DMS53 (cell line): ENCODE measurements at regions not wholly inside any gene's neighbourhood (a gene's known extent, or its start where the extent isn't known, plus 50 kb on each side); places are given as distances from the start of the nearest gene placed in this dataset.

Source experiments
- DNase-seq: peaks from one replicate; lab custom pipeline; 2025; lab: John Stamatoyannopoulos, UW

DNA sequence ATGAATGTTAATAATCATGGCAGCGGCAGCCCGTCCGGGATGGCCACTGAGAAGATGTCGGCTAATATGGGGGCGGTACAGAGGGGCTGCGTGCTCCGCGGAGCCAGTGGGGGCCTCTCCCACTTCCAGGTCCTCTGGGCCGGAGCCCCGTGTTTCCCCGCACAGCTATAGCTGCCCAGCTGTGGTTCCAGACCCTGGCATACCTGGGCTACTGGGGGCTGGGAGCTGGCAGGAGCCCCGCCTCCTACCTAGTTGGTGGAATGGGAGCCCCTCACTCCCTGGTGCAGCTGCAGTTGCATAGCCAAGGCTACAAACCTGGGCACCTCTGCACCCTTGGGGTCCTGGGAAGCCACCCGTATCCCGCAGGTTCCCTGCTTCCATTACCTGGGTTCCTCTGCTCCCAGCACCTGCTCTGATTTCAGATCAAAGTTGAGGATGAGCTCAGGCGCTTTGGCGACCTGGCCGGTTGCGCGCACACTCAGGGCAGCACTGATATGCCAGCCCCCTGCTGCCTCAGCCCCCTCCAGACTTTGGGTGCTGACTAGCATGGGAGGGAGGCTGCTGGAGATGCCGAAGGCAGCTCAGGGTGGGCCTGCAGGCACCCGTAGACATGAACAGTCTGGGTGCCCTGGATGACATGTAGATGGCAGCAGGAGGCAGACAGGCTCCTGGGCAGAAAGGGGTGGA is 236.5 kb upstream of the SEMA3D start:
- no peak for DNase-seq

DNA sequence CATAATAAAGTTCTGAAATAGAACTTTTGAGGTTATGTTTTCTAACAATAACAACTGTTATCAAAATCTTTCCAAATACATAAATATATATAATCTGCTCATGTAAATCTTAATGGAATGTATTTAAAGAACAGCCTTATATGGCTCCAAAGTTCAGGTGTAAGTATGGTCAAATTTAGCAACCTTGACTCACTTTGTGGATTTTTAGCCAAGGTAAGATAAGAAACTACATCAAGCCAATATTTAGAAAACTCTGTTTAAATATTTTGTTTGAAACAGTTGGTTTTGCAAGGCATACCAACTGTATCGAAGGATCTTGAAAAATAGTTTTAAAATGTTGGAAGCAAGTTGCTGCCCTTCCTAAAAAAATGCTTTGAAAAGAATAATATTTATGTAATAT is 228.9 kb upstream of the SEMA3D start:
- no peak for DNase-seq

GRCh38 chr7:85413718-85414117 is 226.9 kb upstream of the SEMA3D start:
- no peak for DNase-seq

- DNase-seq: no peak
These were observed 226.1 kb upstream of the SEMA3D start for GRCh38 chr7:85412912-85413311.

GRCh38 chr7:85407391-85407790 is 220.5 kb upstream of the SEMA3D start:
- no peak for DNase-seq

DNA sequence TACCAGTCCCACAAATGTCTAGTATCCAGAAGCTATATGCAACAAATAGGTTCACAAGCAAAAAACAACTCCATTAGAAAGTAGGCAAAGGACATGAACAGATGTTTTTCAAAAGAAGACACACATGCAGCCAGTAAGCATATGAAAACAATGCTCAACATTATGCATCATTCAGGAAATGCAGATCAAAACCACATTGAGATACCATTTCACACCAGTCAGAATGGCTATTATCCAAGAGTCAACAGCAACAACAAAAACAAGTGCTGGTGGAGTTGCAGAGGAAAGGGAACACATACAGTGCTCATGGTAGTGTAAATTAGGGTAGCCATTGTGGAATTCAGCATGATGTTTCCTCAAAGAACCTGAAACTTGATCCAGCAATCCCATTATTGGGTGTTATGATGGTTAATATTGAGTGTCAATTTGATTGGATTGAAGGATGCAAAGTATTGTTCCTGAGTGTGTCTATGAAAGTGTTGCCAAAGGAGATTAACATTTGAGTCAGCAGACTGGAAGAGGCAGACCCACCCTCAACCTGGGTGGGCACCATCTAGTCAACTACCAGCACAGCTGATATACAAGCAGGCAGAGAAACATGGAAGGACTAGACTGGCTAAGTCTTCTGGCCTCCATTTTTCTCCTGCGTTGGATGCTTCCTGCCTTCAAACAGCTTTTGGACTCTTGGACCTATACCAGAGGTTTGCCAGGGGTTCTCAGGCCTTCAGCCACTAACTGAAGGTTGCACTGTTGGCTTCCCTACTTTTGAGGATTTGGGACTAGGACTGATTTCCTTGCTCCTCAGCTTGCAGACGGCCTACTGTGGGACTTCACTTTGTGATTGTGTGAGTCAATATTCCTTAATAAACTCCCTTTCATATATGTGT is 218.4 kb upstream of the SEMA3D start:
- no peak for DNase-seq

DNA sequence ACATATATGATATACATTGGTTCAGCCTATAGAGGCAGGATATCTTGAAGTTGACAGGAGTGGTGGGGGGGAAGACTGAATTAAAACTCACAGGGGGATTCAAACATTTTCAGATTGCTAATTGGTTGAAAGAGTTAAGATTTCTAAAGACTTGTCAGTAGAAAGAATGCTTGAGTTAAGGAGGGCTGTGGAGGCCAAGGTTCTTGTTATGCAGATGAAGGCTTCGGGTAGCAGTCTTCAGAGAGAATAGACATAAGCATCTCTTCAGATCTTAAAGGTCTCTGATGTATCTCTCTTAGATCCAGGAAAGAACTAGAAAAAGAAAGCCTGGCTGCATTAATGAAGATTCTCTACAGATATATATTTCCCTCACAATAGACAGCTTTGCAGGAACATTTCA is 209.8 kb upstream of the SEMA3D start:
- DNase-seq: no peak

GRCh38 chr7:85392789-85393188 is 205.9 kb upstream of the SEMA3D start:
- peak; percentile 30 for DNase-seq

DNA sequence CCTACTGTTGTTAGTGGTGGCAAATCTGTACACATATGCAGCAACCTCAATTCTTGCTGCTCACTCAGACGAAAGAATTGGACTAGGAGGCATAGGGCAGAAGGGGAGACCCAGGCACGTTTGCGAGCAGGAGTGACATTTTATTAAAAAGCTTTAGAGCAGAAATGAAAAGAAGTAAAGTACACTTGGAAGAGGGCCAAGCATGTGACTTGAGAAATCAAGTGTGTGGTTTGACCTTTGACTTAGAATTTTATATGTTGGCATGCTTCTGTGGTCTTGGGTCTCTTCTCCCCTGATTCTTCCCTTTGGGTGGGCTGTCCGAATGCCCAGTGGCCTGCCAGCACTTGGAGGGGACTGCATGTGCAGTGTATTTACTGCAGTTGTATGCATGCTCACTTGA is 205.5 kb upstream of the SEMA3D start:
- peak; percentile 29 for DNase-seq

DNA sequence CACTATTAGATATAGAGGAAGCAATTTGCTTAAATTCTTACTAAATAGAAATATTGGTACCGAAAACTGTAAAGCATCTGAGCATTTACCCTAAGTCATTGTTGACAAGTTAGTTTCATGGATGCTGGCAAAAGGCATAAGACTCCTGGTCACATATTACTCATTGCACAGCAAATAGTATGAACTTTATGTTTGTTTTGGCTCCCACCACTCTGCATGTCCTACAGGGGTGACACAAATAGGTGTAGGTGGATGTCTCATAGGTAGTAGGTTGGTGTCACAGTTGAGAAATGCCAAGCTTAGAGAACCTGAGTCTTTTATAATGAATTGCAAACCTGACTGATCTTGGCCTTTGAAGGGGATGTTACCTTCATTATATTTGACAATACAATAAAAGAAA is 199.6 kb upstream of the SEMA3D start:
- DNase-seq: no peak

- no peak for DNase-seq
These were observed 197.5 kb upstream of the SEMA3D start for GRCh38 chr7:85384392-85384791.

DNA sequence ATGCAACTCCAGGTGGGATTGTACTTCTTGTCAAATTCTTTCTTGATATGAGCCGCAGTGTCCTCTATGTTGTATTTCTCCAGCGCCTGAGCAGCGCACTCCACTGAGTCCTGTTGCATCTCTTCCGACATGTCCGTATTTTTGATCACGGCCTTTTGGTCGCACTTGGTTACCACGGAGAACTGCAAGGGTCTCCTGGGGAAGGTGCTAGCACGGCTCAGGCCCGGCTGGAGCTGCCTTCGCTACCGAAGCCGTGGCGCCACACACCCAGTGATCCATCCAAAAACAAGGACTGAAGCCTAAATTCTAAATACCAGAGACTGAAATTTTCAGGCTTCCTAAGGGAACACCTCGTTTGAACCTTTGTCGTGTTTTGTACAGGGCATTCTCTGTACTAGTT is 194.4 kb upstream of the SEMA3D start:
- DNase-seq: no peak

GRCh38 chr7:85376589-85376988 is 189.7 kb upstream of the SEMA3D start:
- no peak for DNase-seq

DNA sequence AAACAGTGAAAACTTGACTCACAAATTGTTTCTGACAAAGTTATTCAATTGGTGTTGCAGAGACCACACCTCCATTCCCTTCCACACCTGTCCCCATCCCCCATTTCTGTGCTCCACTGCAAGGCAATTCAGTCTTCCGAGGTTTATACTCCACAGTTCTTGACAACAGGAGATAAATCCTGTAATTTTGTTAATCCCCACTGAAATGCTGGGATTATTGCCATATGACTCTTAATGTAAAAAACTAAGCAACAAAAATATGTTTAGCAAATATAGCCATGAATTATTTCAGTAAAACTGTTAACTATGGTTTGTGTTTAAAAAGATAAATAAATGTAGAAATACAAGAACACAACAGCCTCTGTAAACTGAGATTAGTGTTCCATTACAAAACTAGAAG is 170.1 kb upstream of the SEMA3D start:
- DNase-seq: no peak

DNA sequence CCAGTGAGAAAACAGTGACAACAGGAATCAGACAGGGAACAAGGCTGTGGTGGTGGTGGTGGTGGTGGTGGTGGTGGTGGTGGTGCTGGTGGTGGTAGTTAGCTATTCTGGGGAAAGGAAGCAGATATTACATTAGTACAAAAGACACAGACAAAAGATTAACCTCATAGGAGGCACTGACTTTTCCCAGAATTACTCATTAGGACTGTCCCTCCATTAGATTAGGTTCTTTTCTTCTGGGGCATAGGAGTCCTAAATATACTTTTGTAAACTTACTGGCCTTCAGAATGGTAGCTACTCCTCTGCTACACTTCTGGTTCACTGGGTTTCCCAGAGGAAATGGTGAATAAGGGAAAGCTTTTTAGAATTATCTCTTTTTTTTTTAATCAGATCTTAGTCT is 156.6 kb upstream of the SEMA3D start:
- no peak for DNase-seq

- no peak for DNase-seq
These were observed 155.9 kb upstream of the SEMA3D start for GRCh38 chr7:85342781-85343180.

DNA sequence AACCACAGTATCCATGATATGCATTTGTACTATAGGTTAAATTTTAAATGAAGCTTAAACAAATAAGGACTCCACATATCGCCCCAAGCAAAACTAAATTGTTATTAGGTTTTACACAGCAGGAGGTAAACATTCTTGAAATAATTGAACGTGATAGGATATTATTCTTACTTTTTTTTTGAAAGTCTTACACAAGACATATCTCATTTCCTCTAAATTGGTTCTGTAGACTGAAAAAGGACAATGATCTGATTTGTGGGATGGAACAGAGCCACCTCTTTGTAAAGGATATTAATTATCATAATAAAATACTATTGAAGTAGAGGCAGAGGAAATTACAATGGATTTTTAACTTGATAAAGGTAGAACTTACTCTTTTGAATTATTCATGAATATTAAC is 155.1 kb upstream of the SEMA3D start:
- DNase-seq: no peak

- no peak for DNase-seq
These were observed 154.3 kb upstream of the SEMA3D start for GRCh38 chr7:85341121-85341520.

DNA sequence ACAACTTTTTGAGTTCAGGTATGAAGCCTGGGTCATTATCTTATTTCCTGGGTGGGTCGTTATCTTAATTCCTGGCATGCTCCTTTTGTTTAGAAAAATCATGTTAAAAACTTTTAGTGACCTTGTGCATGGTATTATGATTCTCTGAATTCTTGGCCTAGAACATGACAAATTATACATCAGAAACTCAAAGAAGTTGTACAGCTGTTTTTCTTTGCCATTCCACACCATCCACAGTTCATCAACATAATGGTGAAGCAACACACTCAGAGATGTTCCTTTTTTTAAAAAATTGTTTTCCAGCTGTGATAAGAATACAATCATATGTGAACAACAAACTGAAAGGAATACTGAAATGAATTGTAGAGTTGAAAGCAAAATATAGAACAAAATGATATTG is 149.2 kb upstream of the SEMA3D start:
- no peak for DNase-seq

DNA sequence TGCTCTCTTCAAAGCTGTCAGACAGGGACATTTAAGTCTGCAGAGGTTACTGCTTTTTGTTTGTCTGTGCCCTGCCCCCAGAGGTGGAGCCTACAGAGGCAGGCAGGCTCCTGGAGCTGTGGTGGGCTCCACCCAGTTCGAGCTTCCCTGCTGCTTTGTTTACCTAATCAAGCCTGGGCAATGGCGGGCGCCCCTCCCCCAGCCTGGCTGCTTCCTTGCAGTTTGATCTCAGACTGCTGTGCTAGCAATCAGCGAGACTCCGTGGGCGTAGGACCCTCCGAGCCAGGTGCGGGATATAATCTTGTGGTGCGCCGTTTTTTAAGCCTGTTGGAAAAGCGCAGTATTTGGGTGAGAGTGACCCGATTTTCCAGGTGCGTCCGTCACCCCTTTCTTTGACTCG is 148.3 kb upstream of the SEMA3D start:
- peak; percentile 44 for DNase-seq

- no peak for DNase-seq
These were observed 141.7 kb upstream of the SEMA3D start for GRCh38 chr7:85328456-85328998.

DNA sequence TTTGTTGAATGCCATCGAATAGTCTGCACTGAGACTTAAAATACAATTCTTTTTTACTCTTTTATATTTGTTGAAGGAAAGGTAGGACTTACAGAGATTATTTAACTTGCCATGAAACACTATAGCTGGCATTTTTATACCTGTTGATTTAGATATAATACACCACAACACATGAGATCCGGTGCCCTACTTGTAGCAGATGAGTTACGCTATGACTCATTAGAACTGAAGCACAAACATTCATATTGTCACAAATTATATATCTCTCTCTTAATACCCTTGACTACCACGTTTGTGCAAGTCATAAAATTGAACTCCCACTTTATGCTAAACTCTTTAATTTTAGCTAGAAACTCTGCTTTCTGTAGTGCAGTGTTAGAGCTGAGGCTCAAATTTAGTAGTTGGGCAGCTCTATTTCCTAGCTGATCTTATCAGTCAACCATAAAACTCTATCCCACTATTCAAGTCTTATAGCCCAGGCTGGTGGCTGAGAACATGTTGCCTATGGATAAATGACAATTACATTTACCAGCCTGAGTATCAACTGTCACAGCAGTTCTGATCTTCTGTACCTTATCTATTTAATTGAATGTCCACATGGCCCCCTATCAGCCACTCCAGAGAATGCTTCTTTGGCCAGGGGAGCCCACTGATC is 137.4 kb upstream of the SEMA3D start:
- peak; percentile 65 for DNase-seq

DNA sequence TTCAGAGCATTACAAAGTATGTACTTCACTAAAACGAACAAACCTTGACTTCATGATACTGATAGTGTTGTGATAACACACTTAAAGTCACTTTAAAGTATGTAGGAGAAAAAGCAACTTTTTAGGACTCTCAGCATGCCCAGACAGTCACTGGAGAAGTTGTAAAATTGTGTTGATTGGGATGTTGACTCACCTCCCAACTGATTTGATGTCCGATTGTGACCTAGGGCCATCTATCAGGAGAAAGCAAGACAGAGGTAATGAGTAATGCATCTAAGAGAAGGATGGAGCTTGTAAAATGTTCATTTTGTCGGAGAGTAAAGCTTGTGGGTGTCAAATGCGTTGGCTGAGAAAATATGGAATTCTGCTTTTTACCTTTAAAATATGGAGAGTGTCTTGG is 135.4 kb upstream of the SEMA3D start:
- no peak for DNase-seq
